ENCODE measurements at regions not wholly inside any gene's neighbourhood (a gene's known extent, or its start where the extent isn't known, plus 50 kb on each side); places are given as distances from the start of the nearest gene placed in this dataset.

- TF ChIP-seq CTCF (IDR thresholded peaks at IDR 0.05) (no peak), POLR2A (IDR thresholded peaks at IDR 0.05) (no peak), EP300 (IDR thresholded peaks at IDR 0.05) (no peak)
These were observed 54.7 kb upstream of the SLC1A4 start for GRCh38 chr2:64934530-64934929.
